HCT116 (cell line): ENCODE measurements at regions not wholly inside any gene's neighbourhood (a gene's known extent, or its start where the extent isn't known, plus 50 kb on each side); places are given as distances from the start of the nearest gene placed in this dataset.

Experiments
- ATAC-seq: fragments of 200-7000 bp; cut with Tn5 transposase; 2 replicates; pipeline ENCODE4 v1.9.1; 2020; ENCODE audit warnings: mild to moderate bottlenecking, moderate library complexity
- BruUV-seq: library from RNA; stranded (reverse); fragments of 400-500 nt; replicated peaks from 2 replicates; lab custom pipeline; 2021; lab: Mats Ljungman, UMichigan
- CTCF ChIA-PET: fragments of 300-600 bp; sonication (Branson Sonifier 250); formaldehyde crosslinking; loops from one replicate; lab custom pipeline; 2021; ENCODE audit warnings: antibody characterized with exemption; lab: Charles Lee
- POLR2A ChIA-PET: fragments of 300-600, 350-600 bp; sonication (Branson Sonifier 250); formaldehyde crosslinking; loops from one replicate; lab custom pipeline; 2021; ENCODE audit warnings: antibody characterized with exemption; lab: Charles Lee
- RAD21 ChIA-PET, 2 experiments: fragments of 300-600 bp; sonication (Branson Sonifier 250); formaldehyde crosslinking; loops; one replicate each; lab custom pipeline; 2023; ENCODE audit warnings: low total read pairs in 2 of 2; ENCODE audit not compliant: uncharacterized antibody in 2 of 2, unreplicated experiment in 2 of 2, low non-redundant PET in 1 of 2; lab: Charles Lee
- DNase-seq: peaks from one replicate; pipeline ENCODE4 v3.0.0-alpha.2; 2010; ENCODE audit warnings: low read depth, low spot score
- H2AFZ ChIP-seq: fragments of 200-600 bp; shearing (Covaris generic), sonication (generic); 2 replicates; pipeline ENCODE4 v1.6.1; 2017; ENCODE audit warnings: low read depth, mixed run types, mixed read lengths, antibody characterized with exemption, low read length; ENCODE audit not compliant: poor library complexity, severe bottlenecking
- H3K27ac ChIP-seq: 2 replicates; pipeline ENCODE4 v1.5.1; 2012; ENCODE audit warnings: low read depth, low read length
- H3K27me3 ChIP-seq: fragments of 200-600 bp; sonication (generic); 2 replicates; pipeline ENCODE4 v1.6.1; 2016; ENCODE audit warnings: mixed run types, low read length, mixed read lengths; ENCODE audit not compliant: insufficient read depth
- H3K36me3 ChIP-seq, 2 experiments: fragments of 200-500 bp in 1 of 2; fragments of 200-600 bp in 1 of 2; sonication (Bioruptor generic) in 1 of 2; sonication (generic) in 1 of 2; 2 replicates each; pipeline versions ENCODE4 v1.5.1 to v1.6.1; 2014 to 2016; ENCODE audit warnings: low read length in 2 of 2, inconsistent platforms in 1 of 2, mixed read lengths in 1 of 2, mixed run types in 1 of 2; ENCODE audit not compliant: insufficient read depth in 2 of 2, control insufficient read depth in 1 of 2
- H3K4me1 ChIP-seq, 2 experiments: fragments of 200-600 bp in 1 of 2; sonication (generic) in 1 of 2; 2 replicates each; pipeline versions ENCODE4 v1.5.1 to v1.6.1; 2012 to 2017; ENCODE audit warnings: low read length in 2 of 2, inconsistent platforms in 1 of 2, mild to moderate bottlenecking in 1 of 2, mixed read lengths in 1 of 2, mixed run types in 1 of 2, moderate library complexity in 1 of 2; ENCODE audit not compliant: insufficient read depth in 2 of 2, control insufficient read depth in 1 of 2
- H3K4me2 ChIP-seq: fragments of 200-600 bp; sonication (generic); 2 replicates; pipeline ENCODE4 v1.6.1; 2017; ENCODE audit warnings: mixed run types, low read length, mixed read lengths
- H3K4me3 ChIP-seq, 2 experiments: fragments of 200-600 bp in 1 of 2; sonication (generic) in 1 of 2; replicated peaks in 1 of 2; 2 replicates each; pipeline ENCODE4 v1.5.1; 2011 to 2016; ENCODE audit warnings: low read length in 2 of 2, control low read depth in 1 of 2, low read depth in 1 of 2, mild to moderate bottlenecking in 1 of 2, mixed read lengths in 1 of 2, mixed run types in 1 of 2
- H3K79me2 ChIP-seq: fragments of 200-600 bp; sonication (generic); 2 replicates; pipeline ENCODE4 v1.6.1; 2017; ENCODE audit warnings: mild to moderate bottlenecking, mixed run types, low read length, moderate library complexity, mixed read lengths; ENCODE audit not compliant: insufficient read depth
- H3K9ac ChIP-seq: fragments of 200-600 bp; sonication (generic); 2 replicates; pipeline ENCODE4 v1.6.1; 2016; ENCODE audit warnings: low read length, mixed read lengths
- H3K9me2 ChIP-seq: fragments of 200-600 bp; sonication (generic), shearing (Covaris generic); 2 replicates; pipeline ENCODE4 v1.6.1; 2017; ENCODE audit warnings: mixed run types, mild to moderate bottlenecking, moderate library complexity; ENCODE audit not compliant: insufficient read depth
- H3K9me3 ChIP-seq, 2 experiments: fragments of 200-500 bp in 1 of 2; fragments of 200-600 bp in 1 of 2; sonication (Bioruptor generic) in 1 of 2; sonication (generic) in 1 of 2; 2 replicates each; pipeline ENCODE4 v1.6.1; 2014 to 2017; ENCODE audit warnings: low read length in 2 of 2, mixed read lengths in 2 of 2, inconsistent platforms in 1 of 2, low read depth in 1 of 2, mild to moderate bottlenecking in 1 of 2, mixed run types in 1 of 2, moderate library complexity in 1 of 2; ENCODE audit not compliant: control insufficient read depth in 1 of 2, insufficient read depth in 1 of 2
- H4K20me1 ChIP-seq: fragments of 200-600 bp; sonication (generic), shearing (Covaris generic); 2 replicates; pipeline ENCODE4 v1.6.1; 2017; ENCODE audit warnings: mixed run types, mild to moderate bottlenecking, moderate library complexity; ENCODE audit not compliant: insufficient read depth
- ELF1 ChIP-seq: IDR thresholded peaks from 2 replicates; pipeline ENCODE4 v1.6.1; 2012; ENCODE audit warnings: low read depth, borderline replicate concordance
- EZH2phosphoT487 ChIP-seq: fragments of 200-600 bp; IDR thresholded peaks from 2 replicates; pipeline ENCODE4 v1.6.1; 2018; ENCODE audit warnings: antibody characterized with exemption, borderline replicate concordance
- FOSL1 ChIP-seq: IDR thresholded peaks from 2 replicates; pipeline ENCODE4 v1.6.1; 2012; ENCODE audit warnings: low read depth
- MAX ChIP-seq: IDR thresholded peaks from 2 replicates; pipeline ENCODE4 v1.6.1; 2012
- REST ChIP-seq: IDR thresholded peaks from 2 replicates; pipeline ENCODE4 v1.6.1; 2012; ENCODE audit warnings: low read depth
- SIN3A ChIP-seq: IDR thresholded peaks from 2 replicates; pipeline ENCODE4 v1.6.1; 2012; ENCODE audit warnings: low read depth
- YY1 ChIP-seq: IDR thresholded peaks from 2 replicates; pipeline ENCODE4 v1.6.1; 2011; ENCODE audit warnings: low read length, low read depth, moderate library complexity, mild to moderate bottlenecking; ENCODE audit not compliant: insufficient replicate concordance; ENCODE audit errors: extremely low read depth
- ZBTB33 ChIP-seq: IDR thresholded peaks from 2 replicates; pipeline ENCODE4 v1.6.1; 2011; ENCODE audit warnings: mild to moderate bottlenecking, low read length, moderate library complexity; ENCODE audit not compliant: insufficient replicate concordance; ENCODE audit errors: extremely low read depth
- ZNF274 ChIP-seq: fragments of 200-500 bp; sonication (Bioruptor generic); IDR thresholded peaks from 2 replicates; pipeline ENCODE4 v1.6.1; 2014; ENCODE audit warnings: mild to moderate bottlenecking, low read depth, low read length, inconsistent platforms
- intact Hi-C: fragments of 100-400 bp; cut with micrococcal nuclease; formaldehyde crosslinking; loops from 2 replicates; pipeline ENCODE4 v1.10.0; 2022

GRCh38 chr18:78445880-78446279 is 533.7 kb upstream of the SALL3 start (continued):
- TF ChIP-seq FOSL1, result no peak
- no peak for TF ChIP-seq YY1
- no peak for TF ChIP-seq EZH2phosphoT487
- TF ChIP-seq MAX, result no peak
- no peak for TF ChIP-seq ZBTB33

- CTCF ChIA-PET, result no interaction called here
- BruUV-seq, result no TSS peak
- no peaks in the 10 kb centered on the region for H4K20me1 ChIP-seq
Observed at GRCh38 chr18:78447211-78447610, 532.4 kb upstream of the SALL3 start.

More at GRCh38 chr18:78447211-78447610, 532.4 kb upstream of the SALL3 start:
- POLR2A ChIA-PET, result no interaction called here
- RAD21 ChIA-PET, result no interaction called here
- no peaks in the 10 kb centered on the region for H3K79me2 ChIP-seq
- H2AFZ ChIP-seq, result no peak overlapping the region
- H3K9me3 ChIP-seq, result peaks cover 19 to 23% of the 10 kb centered on the region in 2 experiments; a peak in 3 of 4 replicates
- H3K27me3 ChIP-seq, result no peaks in the 10 kb centered on the region
- TF ChIP-seq ELF1, result no peak
- no peak for TF ChIP-seq REST
- no peak for TF ChIP-seq ZNF274
- TF ChIP-seq SIN3A, result no peak
- H3K4me1 ChIP-seq, result no peaks in the 10 kb centered on the region
- H3K4me2 ChIP-seq, result no peak overlapping the region
- intact Hi-C loops, result no loop called here
- H3K9ac ChIP-seq, result no peak overlapping the region
- H3K36me3 ChIP-seq, result no peaks in the 10 kb centered on the region
- ATAC-seq (no peak), DNase-seq (no peak)
- H3K9me2 ChIP-seq, result no peaks in the 10 kb centered on the region
- H3K4me3 ChIP-seq, result no peak overlapping the region
- no peak overlapping the region for H3K27ac ChIP-seq
